Body of pancreas (tissue), 4 donors: ENCODE measurements at regions not wholly inside any gene's neighbourhood (a gene's known extent, or its start where the extent isn't known, plus 50 kb on each side); places are given as distances from the start of the nearest gene placed in this dataset.

ENCODE experiments used
- CTCF ChIP-seq, 7 experiments: fragments of 450-650 bp in 4 of 7; fragments of 200-600 bp in 3 of 7; sonication (generic) in 3 of 7; IDR thresholded peaks; one replicate each; pipeline ENCODE4 v1.5.1; 2016 to 2019; ENCODE audit warnings: antibody characterized with exemption in 7 of 7
- POLR2A ChIP-seq, 3 donors: fragments of 450-650 bp; IDR thresholded peaks; one replicate each; pipeline ENCODE4 v1.6.1; 2016; ENCODE audit warnings: antibody characterized with exemption in 3 of 3, mild to moderate bottlenecking in 2 of 3

GRCh38 chr3:20334842-20335241, 148.8 kb upstream of the SGO1 start:
- no peak for TF ChIP-seq CTCF (IDR thresholded peaks at IDR 0.05)
- no peak for TF ChIP-seq POLR2A (IDR thresholded peaks at IDR 0.05)
